ENCODE measurements at regions not wholly inside any gene's neighbourhood (a gene's known extent, or its start where the extent isn't known, plus 50 kb on each side); places are given as distances from the start of the nearest gene placed in this dataset.

- peak; percentile 57 for DNase-seq (ENCODE audit: low read depth)
These were observed 352.2 kb downstream of the PLK2 start for GRCh38 chr5:58107704-58108103.

- DNase-seq (ENCODE audit: low read depth): no peak
These were observed 353.0 kb downstream of the PLK2 start for GRCh38 chr5:58106754-58107410.

GRCh38 chr5:58105836-58106235, 354.1 kb downstream of the PLK2 start:
- no peak for DNase-seq (ENCODE audit: low read depth)

GRCh38 chr5:58099257-58099656, 360.6 kb downstream of the PLK2 start:
- DNase-seq (ENCODE audit: low read depth): no peak

GRCh38 chr5:58094031-58094430, 365.9 kb downstream of the PLK2 start:
- no peak for DNase-seq (ENCODE audit: low read depth)

- DNase-seq (ENCODE audit: low read depth): no peak
These were observed 369.2 kb downstream of the PLK2 start for GRCh38 chr5:58090704-58091103.

- DNase-seq (ENCODE audit: low read depth): peak; percentile 19
These were observed 370.9 kb downstream of the PLK2 start for GRCh38 chr5:58088941-58089340.

- no peak for DNase-seq (ENCODE audit: low read depth)
These were observed 372.0 kb downstream of the PLK2 start for GRCh38 chr5:58087905-58088304.

GRCh38 chr5:58087123-58087522, 372.8 kb downstream of the PLK2 start:
- DNase-seq (ENCODE audit: low read depth): no peak

- DNase-seq (ENCODE audit: low read depth): peak; percentile 55
These were observed 374.1 kb downstream of the PLK2 start for GRCh38 chr5:58085800-58086199.

GRCh38 chr5:58081435-58081834, 378.5 kb downstream of the PLK2 start:
- DNase-seq (ENCODE audit: low read depth): no peak

GRCh38 chr5:58080573-58080972, 379.3 kb downstream of the PLK2 start:
- peak; percentile 51 for DNase-seq (ENCODE audit: low read depth)

- DNase-seq (ENCODE audit: low read depth): no peak
These were observed 381.9 kb downstream of the PLK2 start for GRCh38 chr5:58077966-58078365.

- no peak for DNase-seq (ENCODE audit: low read depth)
These were observed 382.5 kb downstream of the PLK2 start for GRCh38 chr5:58077416-58077815.

- no peak for DNase-seq (ENCODE audit: low read depth)
These were observed 383.2 kb downstream of the PLK2 start for GRCh38 chr5:58076483-58077257.

- no peak for DNase-seq (ENCODE audit: low read depth)
These were observed 384.0 kb downstream of the PLK2 start for GRCh38 chr5:58075907-58076306.

GRCh38 chr5:58074717-58075116, 385.2 kb downstream of the PLK2 start:
- DNase-seq (ENCODE audit: low read depth): no peak

- no peak for DNase-seq (ENCODE audit: low read depth)
These were observed 385.7 kb downstream of the PLK2 start for GRCh38 chr5:58074222-58074621.

GRCh38 chr5:58073243-58073642, 386.6 kb downstream of the PLK2 start:
- no peak for DNase-seq (ENCODE audit: low read depth)

- no peak for DNase-seq (ENCODE audit: low read depth)
These were observed 387.5 kb downstream of the PLK2 start for GRCh38 chr5:58072300-58072965.

- DNase-seq (ENCODE audit: low read depth): no peak
These were observed 388.3 kb downstream of the PLK2 start for GRCh38 chr5:58071566-58071965.

- DNase-seq (ENCODE audit: low read depth): no peak
These were observed 390.0 kb downstream of the PLK2 start for GRCh38 chr5:58069846-58070245.

- no peak for DNase-seq (ENCODE audit: low read depth)
These were observed 390.7 kb downstream of the PLK2 start for GRCh38 chr5:58069016-58069705.
